GM21737 (cell line): ENCODE measurements at regions not wholly inside any gene's neighbourhood (a gene's known extent, or its start where the extent isn't known, plus 50 kb on each side); places are given as distances from the start of the nearest gene placed in this dataset.
"Not testable (repeated sequence)": the region's sequence is repeated elsewhere in the genome, so short reads cannot be mapped to it uniquely, and the experiment has no call there.

ENCODE experiments used
- ATAC-seq: cut with Tn5 transposase; IDR thresholded peaks from one replicate; pipeline ENCODE4 v1.9.1; 2021; ENCODE audit warnings: mild to moderate bottlenecking, moderate library complexity; ENCODE audit not compliant: unreplicated experiment

- no peak for ATAC-seq
Observed at GRCh38 chr9:31719262-31719661, 665.2 kb upstream of the ACO1 start.

GRCh38 chr9:31730398-31730797 lies 654.0 kb upstream of the ACO1 start:
- no peak for ATAC-seq

- ATAC-seq = no peak
Observed at GRCh38 chr9:31733166-31733565, 651.3 kb upstream of the ACO1 start.

GRCh38 chr9:31736581-31737179 lies 647.8 kb upstream of the ACO1 start:
- ATAC-seq = no peak

GRCh38 chr9:31740705-31741104 lies 643.7 kb upstream of the ACO1 start:
- ATAC-seq = no peak

- no peak for ATAC-seq
Observed at GRCh38 chr9:31744589-31744988, 639.9 kb upstream of the ACO1 start.

- ATAC-seq = no peak
Observed at GRCh38 chr9:31745468-31745867, 639.0 kb upstream of the ACO1 start.

GRCh38 chr9:31745886-31746285 lies 638.6 kb upstream of the ACO1 start:
- no peak for ATAC-seq

GRCh38 chr9:31753756-31754155 lies 630.7 kb upstream of the ACO1 start:
- ATAC-seq = no peak

- ATAC-seq = no peak
Observed at GRCh38 chr9:31759703-31760102, 624.7 kb upstream of the ACO1 start.

GRCh38 chr9:31774021-31774420 lies 610.4 kb upstream of the ACO1 start:
- ATAC-seq = not testable (repeated sequence)

GRCh38 chr9:31774571-31774970 lies 609.9 kb upstream of the ACO1 start:
- ATAC-seq = no peak

GRCh38 chr9:31776471-31776870 lies 608.0 kb upstream of the ACO1 start:
- ATAC-seq = no peak

GRCh38 chr9:31783491-31783890 lies 601.0 kb upstream of the ACO1 start:
- ATAC-seq = no peak

GRCh38 chr9:31790720-31791119 lies 593.7 kb upstream of the ACO1 start:
- no peak for ATAC-seq

- no peak for ATAC-seq
Observed at GRCh38 chr9:31799953-31800609, 584.4 kb upstream of the ACO1 start.

- ATAC-seq = no peak
Observed at GRCh38 chr9:31807574-31808256, 576.7 kb upstream of the ACO1 start.

- no peak for ATAC-seq
Observed at GRCh38 chr9:31808766-31809165, 575.7 kb upstream of the ACO1 start.

- no peak for ATAC-seq
Observed at GRCh38 chr9:31820426-31820825, 564.0 kb upstream of the ACO1 start.

GRCh38 chr9:31821583-31821982 lies 562.9 kb upstream of the ACO1 start:
- ATAC-seq = no peak

- ATAC-seq = no peak
Observed at GRCh38 chr9:31823365-31823764, 561.1 kb upstream of the ACO1 start.

- ATAC-seq = no peak
Observed at GRCh38 chr9:31824860-31825259, 559.6 kb upstream of the ACO1 start.
